PC-9 (cell line): ENCODE measurements at regions not wholly inside any gene's neighbourhood (a gene's known extent, or its start where the extent isn't known, plus 50 kb on each side); places are given as distances from the start of the nearest gene placed in this dataset.

Experiments used
- CTCF ChIP-seq: fragments of 200-600 bp; sonication (generic); conservative IDR thresholded peaks from 2 replicates; pipeline ENCODE4 v1.6.1; 2017; ENCODE audit warnings: mixed run types, antibody characterized with exemption, mild to moderate bottlenecking, moderate library complexity
- EZH2 ChIP-seq: fragments of 200-600 bp; sonication (generic); IDR thresholded peaks from 2 replicates; pipeline ENCODE4 v1.8.0; 2017; ENCODE audit warnings: antibody characterized with exemption, low read depth

DNA sequence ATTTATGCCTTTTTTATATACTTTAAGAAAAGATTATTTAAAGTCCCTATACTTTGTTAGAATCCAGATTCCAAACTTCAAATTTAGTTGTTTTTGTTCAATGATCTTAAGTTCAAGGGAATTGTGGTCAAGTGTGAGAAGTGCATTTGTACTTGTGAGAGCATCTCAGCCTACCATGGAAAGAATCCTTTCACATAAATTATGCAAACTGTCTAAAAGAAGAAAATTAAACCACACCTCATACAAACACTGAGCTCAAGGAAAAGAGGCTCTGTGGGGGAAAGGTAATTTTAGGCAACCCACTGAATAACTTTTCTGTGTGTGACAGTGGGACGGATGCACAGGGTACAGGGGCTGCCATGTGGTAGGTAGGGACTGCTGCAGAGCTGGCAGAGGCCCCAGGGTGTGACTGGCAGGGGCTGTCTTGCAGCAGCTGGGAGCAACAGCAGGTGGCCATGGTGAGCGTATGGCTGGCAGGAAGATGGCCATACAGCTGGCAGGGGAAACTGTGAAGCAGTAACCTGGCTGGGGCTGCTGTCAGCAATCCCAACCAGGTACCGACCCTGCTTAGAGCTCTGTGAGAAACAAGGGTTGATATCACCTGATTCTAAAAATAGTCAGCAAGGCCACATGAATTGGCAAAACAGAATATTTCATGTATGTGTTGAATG is 130.6 kb downstream of the UGT8 start:
- no peak for TF ChIP-seq CTCF
- no peak for TF ChIP-seq EZH2
